DND-41 (cell line): ENCODE measurements at regions not wholly inside any gene's neighbourhood (a gene's known extent, or its start where the extent isn't known, plus 50 kb on each side); places are given as distances from the start of the nearest gene placed in this dataset.

Experiments used
- ATAC-seq: fragments of 200-7000 bp; cut with Tn5 transposase; 3 replicates; pipeline ENCODE4 v1.9.1; 2021; ENCODE audit warnings: low read depth; ENCODE audit not compliant: insufficient read depth
- DNase-seq: peaks from one replicate; pipeline ENCODE4 v3.0.0-alpha.2; 2020
- H2AFZ ChIP-seq: 2 replicates; pipeline ENCODE4 v1.6.0; 2012; ENCODE audit warnings: low read depth, low read length
- H3K27ac ChIP-seq: 2 replicates; pipeline ENCODE4 v1.5.1; 2012; ENCODE audit warnings: low read length, inconsistent platforms
- H3K27me3 ChIP-seq: fragments of 200-600 bp; sonication (generic); 2 replicates; pipeline ENCODE4 v1.6.0; 2012; ENCODE audit warnings: low read length, mild to moderate bottlenecking, inconsistent platforms; ENCODE audit not compliant: insufficient read depth, poor library complexity
- H3K36me3 ChIP-seq: 2 replicates; pipeline ENCODE4 v1.5.1; 2012; ENCODE audit warnings: low read length, inconsistent platforms; ENCODE audit not compliant: insufficient read depth
- H3K4me1 ChIP-seq: 2 replicates; pipeline ENCODE4 v1.5.1; 2012; ENCODE audit warnings: mild to moderate bottlenecking, low read length; ENCODE audit not compliant: insufficient read depth
- H3K4me2 ChIP-seq: 2 replicates; pipeline ENCODE4 v1.6.0; 2012; ENCODE audit warnings: mild to moderate bottlenecking, moderate library complexity, low read length, inconsistent platforms; ENCODE audit not compliant: insufficient read depth
- H3K4me3 ChIP-seq, 2 experiments: fragments of 200-600 bp in 1 of 2; shearing (Covaris generic) in 1 of 2; 2 replicates each; pipeline ENCODE4 v1.5.1; 2012 to 2016; ENCODE audit warnings: inconsistent platforms in 2 of 2, low read length in 2 of 2, mild to moderate bottlenecking in 2 of 2, low read depth in 1 of 2, moderate library complexity in 1 of 2
- H3K79me2 ChIP-seq: 2 replicates; pipeline ENCODE4 v1.6.0; 2012; ENCODE audit warnings: low read length, inconsistent platforms; ENCODE audit not compliant: insufficient read depth
- H3K9ac ChIP-seq: 2 replicates; pipeline ENCODE4 v1.6.0; 2012; ENCODE audit warnings: low read depth, mild to moderate bottlenecking, inconsistent platforms, low read length, moderate library complexity
- H3K9me3 ChIP-seq: 2 replicates; pipeline ENCODE4 v1.5.1; 2012; ENCODE audit warnings: low read length, moderate library complexity, mild to moderate bottlenecking, inconsistent platforms; ENCODE audit not compliant: insufficient read depth, severe bottlenecking
- H4K20me1 ChIP-seq: 2 replicates; pipeline ENCODE4 v1.6.0; 2012; ENCODE audit warnings: low read length; ENCODE audit not compliant: insufficient read depth
- CTCF ChIP-seq: IDR thresholded peaks from 2 replicates; pipeline ENCODE4 v1.5.1; 2012; ENCODE audit warnings: borderline replicate concordance, low read length, moderate library complexity, mild to moderate bottlenecking; ENCODE audit not compliant: poor library complexity, severe bottlenecking; ENCODE audit errors: extremely low read depth
- EZH2 ChIP-seq: IDR thresholded peaks from 3 replicates; pipeline ENCODE4 v1.6.1; 2012; ENCODE audit warnings: borderline replicate concordance, low read depth, mild to moderate bottlenecking, moderate library complexity, low read length, inconsistent platforms; ENCODE audit not compliant: severe bottlenecking

GRCh38 chr10:94129393-94130130 lies 135.8 kb downstream of the PLCE1 start:
- no peak for ATAC-seq
- Histone ChIP-seq H3K79me2 (no peaks in the 10 kb centered on the region), H3K4me1 (no peaks in the 10 kb centered on the region), H3K27ac (no peak overlapping the region), H4K20me1 (no peaks in the 10 kb centered on the region), H3K4me3 (no peak overlapping the region), H3K4me2 (no peak overlapping the region), H3K9me3 (no peaks in the 10 kb centered on the region), H3K27me3 (no peaks in the 10 kb centered on the region), H2AFZ (no peak overlapping the region), H3K9ac (no peak overlapping the region), H3K36me3 (no peaks in the 10 kb centered on the region)
- no peak for TF ChIP-seq CTCF
- TF ChIP-seq EZH2 = no peak
- DNase-seq = no peak

- DNase-seq (no peak), ATAC-seq (no peak)
- Histone ChIP-seq H2AFZ (no peak overlapping the region), H3K9me3 (no peaks in the 10 kb centered on the region), H3K27me3 (peaks cover 4% of the 10 kb centered on the region), H3K4me2 (no peak overlapping the region), H3K79me2 (no peaks in the 10 kb centered on the region), H3K4me3 (no peak overlapping the region), H3K9ac (no peak overlapping the region), H3K36me3 (no peaks in the 10 kb centered on the region), H4K20me1 (no peaks in the 10 kb centered on the region), H3K4me1 (no peaks in the 10 kb centered on the region), H3K27ac (no peak overlapping the region)
- no peak for TF ChIP-seq EZH2
- no peak for TF ChIP-seq CTCF
Measured at GRCh38 chr10:94131885-94132284, 138.2 kb downstream of the PLCE1 start.

GRCh38 chr10:94133239-94133638 lies 139.5 kb downstream of the PLCE1 start:
- no peak overlapping the region for H3K9ac ChIP-seq
- no peak for DNase-seq
- no peaks in the 10 kb centered on the region for H3K9me3 ChIP-seq
- ATAC-seq = no peak
- H3K27ac ChIP-seq = no peak overlapping the region
- H3K4me2 ChIP-seq = no peak overlapping the region
- H3K79me2 ChIP-seq = no peaks in the 10 kb centered on the region
- no peaks in the 10 kb centered on the region for H3K36me3 ChIP-seq
- no peaks in the 10 kb centered on the region for H3K4me1 ChIP-seq
- H3K4me3 ChIP-seq = no peak overlapping the region
- H4K20me1 ChIP-seq = no peaks in the 10 kb centered on the region
- no peak overlapping the region for H2AFZ ChIP-seq
- peaks cover 4% of the 10 kb centered on the region for H3K27me3 ChIP-seq
- TF ChIP-seq EZH2 (no peak), CTCF (no peak)

- ATAC-seq (no peak), DNase-seq (no peak)
- Histone ChIP-seq H3K4me1 (no peaks in the 10 kb centered on the region), H3K79me2 (no peaks in the 10 kb centered on the region), H3K4me3 (no peak overlapping the region), H2AFZ (no peak overlapping the region), H3K4me2 (no peak overlapping the region), H3K27me3 (peaks cover 4% of the 10 kb centered on the region), H3K27ac (no peak overlapping the region), H3K36me3 (no peaks in the 10 kb centered on the region), H3K9ac (no peak overlapping the region), H4K20me1 (no peaks in the 10 kb centered on the region), H3K9me3 (no peaks in the 10 kb centered on the region)
- no peak for TF ChIP-seq EZH2
- no peak for TF ChIP-seq CTCF
Measured at GRCh38 chr10:94137747-94138146, 144.0 kb downstream of the PLCE1 start.
